Right cardiac atrium (tissue), 5 donors: ENCODE measurements at regions not wholly inside any gene's neighbourhood (a gene's known extent, or its start where the extent isn't known, plus 50 kb on each side); places are given as distances from the start of the nearest gene placed in this dataset.

Source experiments
- ATAC-seq, 2 donors: fragments of 200-7000 bp; cut with Tn5 transposase; one replicate each; pipeline versions ENCODE4 v1.8.0 to v1.9.1; 2020; ENCODE audit warnings: moderate library complexity in 2 of 2, mild to moderate bottlenecking in 1 of 2
- DNase-seq, 3 donors: peaks; one replicate each; pipeline ENCODE4 v3.0.0-alpha.2; 2020
- H3K27ac ChIP-seq: one replicate; pipeline ENCODE4 v1.5.1; 2013; ENCODE audit warnings: mild to moderate bottlenecking, low read length, control low read depth, moderate library complexity
- H3K27me3 ChIP-seq: one replicate; pipeline ENCODE4 v1.6.1; 2013; ENCODE audit not compliant: control insufficient read depth, insufficient read depth
- H3K4me1 ChIP-seq: one replicate; pipeline ENCODE4 v1.6.1; 2013; ENCODE audit warnings: low read length; ENCODE audit not compliant: control insufficient read depth, insufficient read depth
- H3K4me3 ChIP-seq: one replicate; pipeline ENCODE4 v1.5.1; 2013; ENCODE audit warnings: low read length, control low read depth
- H3K9me3 ChIP-seq: one replicate; pipeline ENCODE4 v1.6.1; 2013; ENCODE audit warnings: low read length; ENCODE audit not compliant: control insufficient read depth
- WGBS: extraction: QIAGEN DNeasy Blood & Tissue Kit; methylation state at CpG from one replicate; pipeline ENCODE4 v1.1.7; 2013; 5-methylcytosine and 5-hydroxymethylcytosine counted together
- intact Hi-C, 4 donors: fragments of 100-400 bp; cut with DNase I; formaldehyde crosslinking; loops; one replicate each; pipeline versions ENCODE4 v1.11.0 to v1.14.0; 2022 to 2023
- donor health status: healthy with polysubstance abuse.
- donor health status: DM: no; HTN: yes; CAD: no.
- donor health status: DM: no; HTN: no; CAD: no.
- donor health status: DM: no; HTN: yes; CAD: no; lungs with severe emphysema.
- donor health status: DM: yes; HTN: yes; CAD: no.

GRCh38 chr4:136002316-136002715 lies 1530.0 kb downstream of the PCDH18 start:
- Histone ChIP-seq H3K9me3 (no peaks in the 10 kb centered on the region), H3K4me3 (no peak overlapping the region), H3K27me3 (no peaks in the 10 kb centered on the region), H3K4me1 (no peaks in the 10 kb centered on the region), H3K27ac (no peak overlapping the region)
- no peak for DNase-seq
- intact Hi-C loops: no loop called here
- WGBS: 89% methylated on average over 1 of the region's 1 CpG
- no peak for ATAC-seq

GRCh38 chr4:136001791-136002190 lies 1530.5 kb downstream of the PCDH18 start:
- WGBS: 77% methylated on average over 2 of the region's 2 CpGs
- H3K4me3 ChIP-seq: no peak overlapping the region
- H3K9me3 ChIP-seq: no peaks in the 10 kb centered on the region
- intact Hi-C loops: no loop called here
- H3K27me3 ChIP-seq: no peaks in the 10 kb centered on the region
- no peaks in the 10 kb centered on the region for H3K4me1 ChIP-seq
- DNase-seq (no peak), ATAC-seq (no peak)
- no peak overlapping the region for H3K27ac ChIP-seq

- Histone ChIP-seq H3K4me3 (no peak overlapping the region), H3K9me3 (no peaks in the 10 kb centered on the region), H3K27me3 (no peaks in the 10 kb centered on the region), H3K27ac (no peak overlapping the region), H3K4me1 (no peaks in the 10 kb centered on the region)
- ATAC-seq (no peak), DNase-seq (no peak)
- WGBS: 43% methylated on average over 1 of the region's 1 CpG
- intact Hi-C loops: no loop called here
Measured at GRCh38 chr4:136000246-136000645, 1532.0 kb downstream of the PCDH18 start.

- intact Hi-C loops: no loop called here
- ATAC-seq (no peak), DNase-seq (no peak)
Measured at GRCh38 chr4:135994360-135994759, 1537.9 kb downstream of the PCDH18 start.

GRCh38 chr4:135976860-135977259 lies 1555.4 kb downstream of the PCDH18 start:
- no peak overlapping the region for H3K27ac ChIP-seq
- H3K9me3 ChIP-seq: no peaks in the 10 kb centered on the region
- no peaks in the 10 kb centered on the region for H3K4me1 ChIP-seq
- intact Hi-C loops: no loop called here
- DNase-seq (no peak), ATAC-seq (no peak)
- H3K4me3 ChIP-seq: no peak overlapping the region
- no peaks in the 10 kb centered on the region for H3K27me3 ChIP-seq

More at GRCh38 chr4:135994360-135994759, 1537.9 kb downstream of the PCDH18 start:
- no peaks in the 10 kb centered on the region for H3K9me3 ChIP-seq
- H3K27ac ChIP-seq: no peak overlapping the region
- H3K4me3 ChIP-seq: no peak overlapping the region
- 88% methylated on average over 7 of the region's 7 CpGs for whole genome bisulfite sequencing
- no peaks in the 10 kb centered on the region for H3K4me1 ChIP-seq
- no peaks in the 10 kb centered on the region for H3K27me3 ChIP-seq

GRCh38 chr4:135966936-135967335 lies 1565.4 kb downstream of the PCDH18 start:
- H3K9me3 ChIP-seq: no peaks in the 10 kb centered on the region
- no peak for ATAC-seq
- intact Hi-C loops: no loop called here
- WGBS: 91% methylated on average over 1 of the region's 1 CpG
- H3K27me3 ChIP-seq: no peaks in the 10 kb centered on the region
- H3K4me3 ChIP-seq: no peak overlapping the region
- no peak overlapping the region for H3K27ac ChIP-seq
- no peaks in the 10 kb centered on the region for H3K4me1 ChIP-seq
- no peak for DNase-seq

- DNase-seq (no peak), ATAC-seq (no peak)
- no peak overlapping the region for H3K27ac ChIP-seq
- H3K9me3 ChIP-seq: no peaks in the 10 kb centered on the region
- intact Hi-C loops: no loop called here
- WGBS: 15% methylated on average over 1 of the region's 1 CpG
- H3K4me3 ChIP-seq: no peak overlapping the region
- no peaks in the 10 kb centered on the region for H3K27me3 ChIP-seq
- H3K4me1 ChIP-seq: no peaks in the 10 kb centered on the region
Measured at GRCh38 chr4:135963009-135963408, 1569.3 kb downstream of the PCDH18 start.

GRCh38 chr4:135949931-135950330 lies 1582.4 kb downstream of the PCDH18 start:
- intact Hi-C loops: no loop called here
- DNase-seq: no peak
- 75% methylated on average over 3 of the region's 3 CpGs for WGBS
- Histone ChIP-seq H3K4me3 (no peak overlapping the region), H3K27me3 (no peaks in the 10 kb centered on the region), H3K27ac (no peak overlapping the region), H3K4me1 (no peaks in the 10 kb centered on the region), H3K9me3 (no peaks in the 10 kb centered on the region)
- ATAC-seq: no peak

- no peak for ATAC-seq
- WGBS: 51% methylated on average over 1 of the region's 1 CpG
Measured at GRCh38 chr4:135948797-135949196, 1583.5 kb downstream of the PCDH18 start.

GRCh38 chr4:135941671-135942070 lies 1590.6 kb downstream of the PCDH18 start:
- Histone ChIP-seq H3K9me3 (no peaks in the 10 kb centered on the region), H3K4me3 (no peak overlapping the region), H3K27me3 (no peaks in the 10 kb centered on the region), H3K27ac (no peak overlapping the region), H3K4me1 (no peaks in the 10 kb centered on the region)
- no peak for ATAC-seq
- intact Hi-C loops: no loop called here
- WGBS: 82% methylated on average over 2 of the region's 2 CpGs
- DNase-seq: no peak

More at GRCh38 chr4:135948797-135949196, 1583.5 kb downstream of the PCDH18 start:
- no peak overlapping the region for H3K27ac ChIP-seq
- no peaks in the 10 kb centered on the region for H3K9me3 ChIP-seq
- DNase-seq: no peak
- H3K4me1 ChIP-seq: no peaks in the 10 kb centered on the region
- no peaks in the 10 kb centered on the region for H3K27me3 ChIP-seq
- no peak overlapping the region for H3K4me3 ChIP-seq
- intact Hi-C loops: no loop called here

- DNase-seq: no peak
- Histone ChIP-seq H3K9me3 (no peaks in the 10 kb centered on the region), H3K27me3 (no peaks in the 10 kb centered on the region), H3K4me3 (no peak overlapping the region), H3K27ac (no peak overlapping the region), H3K4me1 (no peaks in the 10 kb centered on the region)
- no peak for ATAC-seq
- intact Hi-C loops: no loop called here
- 51% methylated on average over 1 of the region's 1 CpG for WGBS
Measured at GRCh38 chr4:135934026-135934425, 1598.3 kb downstream of the PCDH18 start.

- Histone ChIP-seq H3K27ac (no peak overlapping the region), H3K4me1 (no peaks in the 10 kb centered on the region), H3K4me3 (no peak overlapping the region), H3K9me3 (no peaks in the 10 kb centered on the region), H3K27me3 (no peaks in the 10 kb centered on the region)
- no peak for DNase-seq
- intact Hi-C loops: no loop called here
- no peak for ATAC-seq
Measured at GRCh38 chr4:135927651-135928050, 1604.6 kb downstream of the PCDH18 start.
